ENCODE measurements at regions not wholly inside any gene's neighbourhood (a gene's known extent, or its start where the extent isn't known, plus 50 kb on each side); places are given as distances from the start of the nearest gene placed in this dataset.
"Not testable (repeated sequence)": the region's sequence is repeated elsewhere in the genome, so short reads cannot be mapped to it uniquely, and the experiment has no call there.

- peak; percentile 51 for DNase-seq
Observed at GRCh38 chr21:17679002-17679600, 66.4 kb upstream of the BTG3 start.

GRCh38 chr21:17676930-17677329 lies 64.2 kb upstream of the BTG3 start:
- not testable (repeated sequence) for DNase-seq

- DNase-seq = no peak
Observed at GRCh38 chr21:17674106-17674505, 61.4 kb upstream of the BTG3 start.

- DNase-seq = peak; percentile 13
Observed at GRCh38 chr21:17673261-17674020, 60.7 kb upstream of the BTG3 start.

- no peak for DNase-seq
Observed at GRCh38 chr21:17671733-17672132, 59.0 kb upstream of the BTG3 start.

GRCh38 chr21:17668479-17669140 lies 55.9 kb upstream of the BTG3 start:
- DNase-seq = no peak

- DNase-seq = no peak
Observed at GRCh38 chr21:17667256-17667655, 54.6 kb upstream of the BTG3 start.
